ENCODE measurements at regions not wholly inside any gene's neighbourhood (a gene's known extent, or its start where the extent isn't known, plus 50 kb on each side); places are given as distances from the start of the nearest gene placed in this dataset.
"Not testable (repeated sequence)": the region's sequence is repeated elsewhere in the genome, so short reads cannot be mapped to it uniquely, and the experiment has no call there.

GRCh38 chr14:105914281-105914680, 387.9 kb downstream of the TMEM121 start:
- not testable (repeated sequence) for H3K9me3 ChIP-seq (ENCODE audit: control insufficient read depth, low read length); H3K4me1 ChIP-seq (ENCODE audit: control insufficient read depth, insufficient read depth, low read length); H3K36me3 ChIP-seq (ENCODE audit: control insufficient read depth, insufficient read depth, low read length, severe bottlenecking); H3K4me3 ChIP-seq (ENCODE audit: low read length); H3K9ac ChIP-seq (ENCODE audit: low read length); DNase-seq (ENCODE audit: low read depth); H3K27me3 ChIP-seq (replicated peaks; ENCODE audit: control insufficient read depth, insufficient read depth, low read length)

GRCh38 chr14:105914738-105915385, 388.5 kb downstream of the TMEM121 start:
- no peak for DNase-seq (ENCODE audit: low read depth)
- Histone ChIP-seq H3K4me3 (ENCODE audit: low read length) (no peak overlapping the region), H3K27me3 (replicated peaks; ENCODE audit: control insufficient read depth, insufficient read depth, low read length) (no peaks in the 10 kb centered on the region), H3K9me3 (ENCODE audit: control insufficient read depth, low read length) (peaks cover 5% of the 10 kb centered on the region), H3K36me3 (ENCODE audit: control insufficient read depth, insufficient read depth, low read length, severe bottlenecking) (no peaks in the 10 kb centered on the region), H3K9ac (ENCODE audit: low read length) (no peak overlapping the region), H3K4me1 (ENCODE audit: control insufficient read depth, insufficient read depth, low read length) (no peaks in the 10 kb centered on the region)

- not testable (repeated sequence) for H3K4me1 ChIP-seq (ENCODE audit: control insufficient read depth, insufficient read depth, low read length); H3K27me3 ChIP-seq (replicated peaks; ENCODE audit: control insufficient read depth, insufficient read depth, low read length); H3K36me3 ChIP-seq (ENCODE audit: control insufficient read depth, insufficient read depth, low read length, severe bottlenecking); DNase-seq (ENCODE audit: low read depth); H3K9ac ChIP-seq (ENCODE audit: low read length); H3K4me3 ChIP-seq (ENCODE audit: low read length); H3K9me3 ChIP-seq (ENCODE audit: control insufficient read depth, low read length)
Observed at GRCh38 chr14:105915546-105915945, 389.2 kb downstream of the TMEM121 start.

- H3K9ac ChIP-seq (ENCODE audit: low read length); H3K36me3 ChIP-seq (ENCODE audit: control insufficient read depth, insufficient read depth, low read length, severe bottlenecking); H3K27me3 ChIP-seq (replicated peaks; ENCODE audit: control insufficient read depth, insufficient read depth, low read length); DNase-seq (ENCODE audit: low read depth); H3K4me3 ChIP-seq (ENCODE audit: low read length); H3K4me1 ChIP-seq (ENCODE audit: control insufficient read depth, insufficient read depth, low read length); H3K9me3 ChIP-seq (ENCODE audit: control insufficient read depth, low read length): not testable (repeated sequence)
Observed at GRCh38 chr14:105917136-105917932, 391.0 kb downstream of the TMEM121 start.

GRCh38 chr14:105917933-105918436, 391.6 kb downstream of the TMEM121 start:
- no peaks in the 10 kb centered on the region for H3K4me1 ChIP-seq (ENCODE audit: control insufficient read depth, insufficient read depth, low read length)
- peaks cover 5% of the 10 kb centered on the region for H3K9me3 ChIP-seq (ENCODE audit: control insufficient read depth, low read length)
- H3K27me3 ChIP-seq (replicated peaks; ENCODE audit: control insufficient read depth, insufficient read depth, low read length): no peaks in the 10 kb centered on the region
- H3K4me3 ChIP-seq (ENCODE audit: low read length): no peak overlapping the region
- no peaks in the 10 kb centered on the region for H3K36me3 ChIP-seq (ENCODE audit: control insufficient read depth, insufficient read depth, low read length, severe bottlenecking)
- no peak overlapping the region for H3K9ac ChIP-seq (ENCODE audit: low read length)
- no peak for DNase-seq (ENCODE audit: low read depth)

- Histone ChIP-seq H3K9ac (ENCODE audit: low read length) (no peak overlapping the region), H3K27me3 (replicated peaks; ENCODE audit: control insufficient read depth, insufficient read depth, low read length) (no peaks in the 10 kb centered on the region), H3K9me3 (ENCODE audit: control insufficient read depth, low read length) (peaks cover 5% of the 10 kb centered on the region), H3K36me3 (ENCODE audit: control insufficient read depth, insufficient read depth, low read length, severe bottlenecking) (no peaks in the 10 kb centered on the region), H3K4me1 (ENCODE audit: control insufficient read depth, insufficient read depth, low read length) (no peaks in the 10 kb centered on the region), H3K4me3 (ENCODE audit: low read length) (no peak overlapping the region)
- no peak for DNase-seq (ENCODE audit: low read depth)
Observed at GRCh38 chr14:105918496-105919262, 392.3 kb downstream of the TMEM121 start.

GRCh38 chr14:105919458-105920150, 393.2 kb downstream of the TMEM121 start:
- no peaks in the 10 kb centered on the region for H3K36me3 ChIP-seq (ENCODE audit: control insufficient read depth, insufficient read depth, low read length, severe bottlenecking)
- no peaks in the 10 kb centered on the region for H3K4me1 ChIP-seq (ENCODE audit: control insufficient read depth, insufficient read depth, low read length)
- H3K27me3 ChIP-seq (replicated peaks; ENCODE audit: control insufficient read depth, insufficient read depth, low read length): no peaks in the 10 kb centered on the region
- no peak overlapping the region for H3K4me3 ChIP-seq (ENCODE audit: low read length)
- H3K9ac ChIP-seq (ENCODE audit: low read length): no peak overlapping the region
- H3K9me3 ChIP-seq (ENCODE audit: control insufficient read depth, low read length): peaks cover 5% of the 10 kb centered on the region
- DNase-seq (ENCODE audit: low read depth): no peak

GRCh38 chr14:105920151-105920700, 393.8 kb downstream of the TMEM121 start:
- not testable (repeated sequence) for H3K27me3 ChIP-seq (replicated peaks; ENCODE audit: control insufficient read depth, insufficient read depth, low read length); H3K36me3 ChIP-seq (ENCODE audit: control insufficient read depth, insufficient read depth, low read length, severe bottlenecking); H3K4me1 ChIP-seq (ENCODE audit: control insufficient read depth, insufficient read depth, low read length); H3K4me3 ChIP-seq (ENCODE audit: low read length); H3K9me3 ChIP-seq (ENCODE audit: control insufficient read depth, low read length); H3K9ac ChIP-seq (ENCODE audit: low read length); DNase-seq (ENCODE audit: low read depth)

GRCh38 chr14:105920803-105921755, 394.7 kb downstream of the TMEM121 start:
- H3K9ac ChIP-seq (ENCODE audit: low read length); H3K9me3 ChIP-seq (ENCODE audit: control insufficient read depth, low read length); H3K27me3 ChIP-seq (replicated peaks; ENCODE audit: control insufficient read depth, insufficient read depth, low read length); H3K4me3 ChIP-seq (ENCODE audit: low read length); H3K36me3 ChIP-seq (ENCODE audit: control insufficient read depth, insufficient read depth, low read length, severe bottlenecking); H3K4me1 ChIP-seq (ENCODE audit: control insufficient read depth, insufficient read depth, low read length); DNase-seq (ENCODE audit: low read depth): not testable (repeated sequence)

GRCh38 chr14:105921781-105922180, 395.4 kb downstream of the TMEM121 start:
- not testable (repeated sequence) for H3K36me3 ChIP-seq (ENCODE audit: control insufficient read depth, insufficient read depth, low read length, severe bottlenecking); H3K4me1 ChIP-seq (ENCODE audit: control insufficient read depth, insufficient read depth, low read length); DNase-seq (ENCODE audit: low read depth); H3K9ac ChIP-seq (ENCODE audit: low read length); H3K27me3 ChIP-seq (replicated peaks; ENCODE audit: control insufficient read depth, insufficient read depth, low read length); H3K9me3 ChIP-seq (ENCODE audit: control insufficient read depth, low read length); H3K4me3 ChIP-seq (ENCODE audit: low read length)
